KMS-11 (cell line): ENCODE measurements at regions not wholly inside any gene's neighbourhood (a gene's known extent, or its start where the extent isn't known, plus 50 kb on each side); places are given as distances from the start of the nearest gene placed in this dataset.

Experiments used
- H2AFZ ChIP-seq: fragments of 200-600 bp; sonication (generic); 2 replicates; pipeline ENCODE4 v1.6.1; 2016; ENCODE audit warnings: antibody characterized with exemption, mixed run types, low read depth
- H3K27ac ChIP-seq: fragments of 200-600 bp; sonication (generic); 2 replicates; pipeline ENCODE4 v1.6.1; 2016; ENCODE audit warnings: mild to moderate bottlenecking, mixed run types
- H3K27me3 ChIP-seq: fragments of 200-600 bp; sonication (generic); 2 replicates; pipeline ENCODE4 v1.6.1; 2017; ENCODE audit warnings: mild to moderate bottlenecking, low read depth, mixed run types, moderate library complexity; ENCODE audit not compliant: insufficient read depth
- H3K36me3 ChIP-seq: fragments of 200-600 bp; sonication (generic); 2 replicates; pipeline ENCODE4 v1.6.1; 2017; ENCODE audit warnings: mild to moderate bottlenecking, mixed run types; ENCODE audit not compliant: insufficient read depth
- H3K4me1 ChIP-seq: fragments of 200-600 bp; sonication (generic); 2 replicates; pipeline ENCODE4 v1.6.1; 2016; ENCODE audit warnings: mild to moderate bottlenecking, low read depth, mixed run types; ENCODE audit not compliant: poor library complexity, severe bottlenecking
- H3K4me2 ChIP-seq: fragments of 200-600 bp; sonication (generic); 2 replicates; pipeline ENCODE4 v1.7.0; 2016; ENCODE audit warnings: mild to moderate bottlenecking, mixed run types
- H3K4me3 ChIP-seq: fragments of 200-600 bp; sonication (generic); IDR thresholded peaks from 2 replicates; pipeline ENCODE4 v1.6.1; 2017; ENCODE audit warnings: low read depth, low read length, mixed read lengths; ENCODE audit not compliant: insufficient read depth
- H3K79me2 ChIP-seq: fragments of 200-600 bp; sonication (generic); 2 replicates; pipeline ENCODE4 v1.6.1; 2016; ENCODE audit warnings: low read depth, mixed run types; ENCODE audit not compliant: insufficient read depth
- H3K9ac ChIP-seq: fragments of 200-600 bp; sonication (generic); 2 replicates; pipeline ENCODE4 v1.6.1; 2016; ENCODE audit warnings: mild to moderate bottlenecking, mixed run types
- H4K20me1 ChIP-seq: fragments of 200-600 bp; sonication (generic); 2 replicates; pipeline ENCODE4 v1.6.1; 2016; ENCODE audit warnings: mild to moderate bottlenecking, mixed run types; ENCODE audit not compliant: insufficient read depth
- TF ChIP-seq, protein P1 (sequence below): fragments of 200-600 bp; sonication (generic); conservative IDR thresholded peaks from 2 replicates; pipeline ENCODE4 v1.6.1; 2017; ENCODE audit warnings: low read depth, mild to moderate bottlenecking, antibody characterized with exemption, low read length, moderate library complexity, mixed read lengths

DNA sequence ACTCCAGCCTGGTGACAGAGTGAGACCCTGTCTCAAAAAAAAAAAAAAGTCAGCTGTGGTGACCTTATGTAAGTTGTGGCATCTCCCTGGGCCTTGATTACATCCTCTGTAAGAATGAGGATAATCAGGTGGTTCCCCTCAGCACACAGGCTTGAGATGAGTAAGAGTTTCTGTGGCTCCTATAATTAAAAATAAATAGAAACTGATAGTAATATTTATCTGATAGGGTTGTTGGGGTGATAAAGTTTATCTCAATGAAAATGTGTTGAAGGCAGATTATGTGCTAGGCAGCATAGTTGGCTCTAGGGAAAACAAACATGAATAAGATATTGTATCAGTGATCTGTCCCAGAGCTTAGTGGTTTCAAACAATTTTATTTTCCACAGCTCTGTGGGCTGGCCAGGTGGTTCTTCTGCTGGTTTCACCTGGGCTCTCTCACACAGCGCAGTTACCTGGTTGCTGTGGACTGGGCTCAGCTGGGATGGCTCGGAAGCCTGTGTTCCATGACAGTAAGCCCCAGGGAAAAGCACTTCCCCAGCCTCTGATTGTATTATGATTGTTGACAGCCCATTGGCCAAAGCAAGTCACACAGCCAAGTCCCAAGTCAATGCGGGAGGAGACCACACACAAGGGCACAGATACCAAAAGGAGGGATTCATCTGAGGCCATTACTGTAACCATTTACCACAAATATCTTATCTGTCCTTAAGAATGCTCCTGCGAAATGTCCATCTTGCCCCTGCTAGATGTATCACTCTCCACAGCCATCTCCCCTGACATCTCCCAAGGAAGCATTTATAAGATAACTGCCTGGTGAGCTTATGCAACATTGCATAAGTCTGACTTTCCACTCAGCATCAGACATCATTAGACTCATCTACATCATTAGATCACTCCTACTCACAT is 151.7 kb downstream of the NUAK1 start:
- Histone ChIP-seq H3K4me3 (no peak overlapping the region), H2AFZ (no peak overlapping the region), H3K36me3 (no peaks in the 10 kb centered on the region), H3K27me3 (no peaks in the 10 kb centered on the region), H3K79me2 (no peaks in the 10 kb centered on the region), H3K9ac (no peak overlapping the region), H4K20me1 (no peaks in the 10 kb centered on the region), H3K4me2 (peak overlapping the region; percentile 39; the same call in 1 of the 2 replicates), H3K27ac (no peak overlapping the region; the same call in 1 of the 2 replicates), H3K4me1 (peaks cover 19% of the 10 kb centered on the region)
- TF ChIP-seq, protein P1, sequence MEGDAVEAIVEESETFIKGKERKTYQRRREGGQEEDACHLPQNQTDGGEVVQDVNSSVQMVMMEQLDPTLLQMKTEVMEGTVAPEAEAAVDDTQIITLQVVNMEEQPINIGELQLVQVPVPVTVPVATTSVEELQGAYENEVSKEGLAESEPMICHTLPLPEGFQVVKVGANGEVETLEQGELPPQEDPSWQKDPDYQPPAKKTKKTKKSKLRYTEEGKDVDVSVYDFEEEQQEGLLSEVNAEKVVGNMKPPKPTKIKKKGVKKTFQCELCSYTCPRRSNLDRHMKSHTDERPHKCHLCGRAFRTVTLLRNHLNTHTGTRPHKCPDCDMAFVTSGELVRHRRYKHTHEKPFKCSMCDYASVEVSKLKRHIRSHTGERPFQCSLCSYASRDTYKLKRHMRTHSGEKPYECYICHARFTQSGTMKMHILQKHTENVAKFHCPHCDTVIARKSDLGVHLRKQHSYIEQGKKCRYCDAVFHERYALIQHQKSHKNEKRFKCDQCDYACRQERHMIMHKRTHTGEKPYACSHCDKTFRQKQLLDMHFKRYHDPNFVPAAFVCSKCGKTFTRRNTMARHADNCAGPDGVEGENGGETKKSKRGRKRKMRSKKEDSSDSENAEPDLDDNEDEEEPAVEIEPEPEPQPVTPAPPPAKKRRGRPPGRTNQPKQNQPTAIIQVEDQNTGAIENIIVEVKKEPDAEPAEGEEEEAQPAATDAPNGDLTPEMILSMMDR: no peak

DNA sequence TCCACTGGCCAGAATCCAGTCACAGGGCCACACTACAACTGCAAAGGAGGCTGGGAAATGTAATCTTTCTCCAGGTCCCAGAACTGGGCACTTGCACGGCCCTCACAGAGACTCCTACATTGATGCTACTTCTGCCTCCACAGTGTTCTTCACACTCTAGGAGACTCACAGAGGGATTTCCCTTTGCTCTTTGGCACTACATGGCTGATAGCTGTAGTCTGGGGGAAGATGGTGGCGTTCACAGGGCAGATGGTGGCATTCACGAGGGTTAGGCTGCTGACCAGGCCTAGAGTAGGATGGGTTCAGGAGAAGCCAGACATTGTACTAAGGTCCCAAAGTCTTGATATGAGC is 151.1 kb downstream of the NUAK1 start:
- H3K79me2 ChIP-seq: no peaks in the 10 kb centered on the region
- TF ChIP-seq, protein P1: no peak
- no peaks in the 10 kb centered on the region for H3K27me3 ChIP-seq
- H2AFZ ChIP-seq: no peak overlapping the region
- no peak overlapping the region for H3K27ac ChIP-seq
- H3K4me2 ChIP-seq: no peak overlapping the region
- no peaks in the 10 kb centered on the region for H4K20me1 ChIP-seq
- H3K36me3 ChIP-seq: no peaks in the 10 kb centered on the region
- H3K9ac ChIP-seq: no peak overlapping the region
- no peak overlapping the region for H3K4me3 ChIP-seq
- peaks cover 19% of the 10 kb centered on the region for H3K4me1 ChIP-seq

- TF ChIP-seq, protein P1: no peak
- Histone ChIP-seq H3K9ac (no peak overlapping the region), H2AFZ (no peak overlapping the region), H3K4me3 (no peak overlapping the region), H3K36me3 (no peaks in the 10 kb centered on the region), H3K4me1 (no peaks in the 10 kb centered on the region), H3K27me3 (no peaks in the 10 kb centered on the region), H3K4me2 (no peak overlapping the region), H3K27ac (no peak overlapping the region), H3K79me2 (no peaks in the 10 kb centered on the region), H4K20me1 (no peaks in the 10 kb centered on the region)
These were observed 145.7 kb downstream of the NUAK1 start for GRCh38 chr12:105992849-105993740.

- no peak overlapping the region for H3K4me3 ChIP-seq
- no peaks in the 10 kb centered on the region for H3K4me1 ChIP-seq
- H4K20me1 ChIP-seq: no peaks in the 10 kb centered on the region
- no peaks in the 10 kb centered on the region for H3K27me3 ChIP-seq
- H3K27ac ChIP-seq: no peak overlapping the region
- TF ChIP-seq, protein P1: no peak
- H2AFZ ChIP-seq: no peak overlapping the region
- H3K36me3 ChIP-seq: no peaks in the 10 kb centered on the region
- no peaks in the 10 kb centered on the region for H3K79me2 ChIP-seq
- H3K4me2 ChIP-seq: no peak overlapping the region
- no peak overlapping the region for H3K9ac ChIP-seq
These were observed 144.8 kb downstream of the NUAK1 start for GRCh38 chr12:105993766-105994555.
